ENCODE measurements at regions not wholly inside any gene's neighbourhood (a gene's known extent, or its start where the extent isn't known, plus 50 kb on each side); places are given as distances from the start of the nearest gene placed in this dataset.

GRCh38 chr4:157804986-157805385 lies 367.8 kb downstream of the GASK1B start:
- peak; percentile 37 for TF ChIP-seq CTCF (IDR thresholded peaks at IDR 0.05; ENCODE audit: insufficient read depth, low read length, severe bottlenecking)
- DNase-seq (ENCODE audit: low read depth) (peak; percentile 32), FAIRE-seq (peak; percentile 84)
- no peak overlapping the region for H3K4me3 ChIP-seq (ENCODE audit: low read depth, low read length)
- no peaks in the 10 kb centered on the region for H3K27me3 ChIP-seq (ENCODE audit: control insufficient read depth, insufficient read depth, low read length)
- H3K36me3 ChIP-seq (ENCODE audit: control insufficient read depth, insufficient read depth, low read length), result no peaks in the 10 kb centered on the region

- no peak overlapping the region for H3K4me3 ChIP-seq (ENCODE audit: low read depth, low read length)
- no peak for TF ChIP-seq CTCF (IDR thresholded peaks at IDR 0.05; ENCODE audit: insufficient read depth, low read length, severe bottlenecking)
- no peaks in the 10 kb centered on the region for H3K36me3 ChIP-seq (ENCODE audit: control insufficient read depth, insufficient read depth, low read length)
- no peak for DNase-seq (ENCODE audit: low read depth)
- no peak for FAIRE-seq
- no peaks in the 10 kb centered on the region for H3K27me3 ChIP-seq (ENCODE audit: control insufficient read depth, insufficient read depth, low read length)
Measured at GRCh38 chr4:157803845-157804521, 368.8 kb downstream of the GASK1B start.

GRCh38 chr4:157803421-157803820 lies 369.4 kb downstream of the GASK1B start:
- DNase-seq (ENCODE audit: low read depth), result no peak
- no peaks in the 10 kb centered on the region for H3K27me3 ChIP-seq (ENCODE audit: control insufficient read depth, insufficient read depth, low read length)
- no peak overlapping the region for H3K4me3 ChIP-seq (ENCODE audit: low read depth, low read length)
- no peak for TF ChIP-seq CTCF (IDR thresholded peaks at IDR 0.05; ENCODE audit: insufficient read depth, low read length, severe bottlenecking)
- no peaks in the 10 kb centered on the region for H3K36me3 ChIP-seq (ENCODE audit: control insufficient read depth, insufficient read depth, low read length)
- no peak for FAIRE-seq

- no peak overlapping the region for H3K4me3 ChIP-seq (ENCODE audit: low read depth, low read length)
- no peak for TF ChIP-seq CTCF (IDR thresholded peaks at IDR 0.05; ENCODE audit: insufficient read depth, low read length, severe bottlenecking)
- FAIRE-seq (no peak), DNase-seq (ENCODE audit: low read depth) (no peak)
- no peaks in the 10 kb centered on the region for H3K36me3 ChIP-seq (ENCODE audit: control insufficient read depth, insufficient read depth, low read length)
- no peaks in the 10 kb centered on the region for H3K27me3 ChIP-seq (ENCODE audit: control insufficient read depth, insufficient read depth, low read length)
Measured at GRCh38 chr4:157795495-157795894, 377.3 kb downstream of the GASK1B start.

GRCh38 chr4:157792716-157793115 lies 380.1 kb downstream of the GASK1B start:
- no peak for TF ChIP-seq CTCF (IDR thresholded peaks at IDR 0.05; ENCODE audit: insufficient read depth, low read length, severe bottlenecking)
- no peak for FAIRE-seq
- H3K27me3 ChIP-seq (ENCODE audit: control insufficient read depth, insufficient read depth, low read length), result no peaks in the 10 kb centered on the region

GRCh38 chr4:157791236-157791635 lies 381.6 kb downstream of the GASK1B start:
- FAIRE-seq (no peak), DNase-seq (ENCODE audit: low read depth) (no peak)
- Histone ChIP-seq H3K36me3 (ENCODE audit: control insufficient read depth, insufficient read depth, low read length) (no peaks in the 10 kb centered on the region), H3K27me3 (ENCODE audit: control insufficient read depth, insufficient read depth, low read length) (no peaks in the 10 kb centered on the region), H3K4me3 (ENCODE audit: low read depth, low read length) (no peak overlapping the region)
- TF ChIP-seq CTCF (IDR thresholded peaks at IDR 0.05; ENCODE audit: insufficient read depth, low read length, severe bottlenecking), result no peak

More at GRCh38 chr4:157792716-157793115, 380.1 kb downstream of the GASK1B start:
- DNase-seq (ENCODE audit: low read depth), result no peak
- no peak overlapping the region for H3K4me3 ChIP-seq (ENCODE audit: low read depth, low read length)
- no peaks in the 10 kb centered on the region for H3K36me3 ChIP-seq (ENCODE audit: control insufficient read depth, insufficient read depth, low read length)

All from bronchial epithelial cell (primary cell).